ENCODE measurements at regions not wholly inside any gene's neighbourhood (a gene's known extent, or its start where the extent isn't known, plus 50 kb on each side); places are given as distances from the start of the nearest gene placed in this dataset.

GRCh38 chr2:194730266-194730665, 926.8 kb upstream of the SLC39A10 start:
- TF ChIP-seq, protein P1, sequence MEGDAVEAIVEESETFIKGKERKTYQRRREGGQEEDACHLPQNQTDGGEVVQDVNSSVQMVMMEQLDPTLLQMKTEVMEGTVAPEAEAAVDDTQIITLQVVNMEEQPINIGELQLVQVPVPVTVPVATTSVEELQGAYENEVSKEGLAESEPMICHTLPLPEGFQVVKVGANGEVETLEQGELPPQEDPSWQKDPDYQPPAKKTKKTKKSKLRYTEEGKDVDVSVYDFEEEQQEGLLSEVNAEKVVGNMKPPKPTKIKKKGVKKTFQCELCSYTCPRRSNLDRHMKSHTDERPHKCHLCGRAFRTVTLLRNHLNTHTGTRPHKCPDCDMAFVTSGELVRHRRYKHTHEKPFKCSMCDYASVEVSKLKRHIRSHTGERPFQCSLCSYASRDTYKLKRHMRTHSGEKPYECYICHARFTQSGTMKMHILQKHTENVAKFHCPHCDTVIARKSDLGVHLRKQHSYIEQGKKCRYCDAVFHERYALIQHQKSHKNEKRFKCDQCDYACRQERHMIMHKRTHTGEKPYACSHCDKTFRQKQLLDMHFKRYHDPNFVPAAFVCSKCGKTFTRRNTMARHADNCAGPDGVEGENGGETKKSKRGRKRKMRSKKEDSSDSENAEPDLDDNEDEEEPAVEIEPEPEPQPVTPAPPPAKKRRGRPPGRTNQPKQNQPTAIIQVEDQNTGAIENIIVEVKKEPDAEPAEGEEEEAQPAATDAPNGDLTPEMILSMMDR (IDR thresholded peaks at IDR 0.05 in 4 of 5, conservative IDR thresholded peaks at IDR 0.05 in 1 of 5), result no peak
- TF ChIP-seq POLR2A (IDR thresholded peaks at IDR 0.05), result no peak
